ENCODE measurements at regions not wholly inside any gene's neighbourhood (a gene's known extent, or its start where the extent isn't known, plus 50 kb on each side); places are given as distances from the start of the nearest gene placed in this dataset.
A peak's percentile ranks its signal among the peaks of the same experiment; 100 is the strongest.

DNA sequence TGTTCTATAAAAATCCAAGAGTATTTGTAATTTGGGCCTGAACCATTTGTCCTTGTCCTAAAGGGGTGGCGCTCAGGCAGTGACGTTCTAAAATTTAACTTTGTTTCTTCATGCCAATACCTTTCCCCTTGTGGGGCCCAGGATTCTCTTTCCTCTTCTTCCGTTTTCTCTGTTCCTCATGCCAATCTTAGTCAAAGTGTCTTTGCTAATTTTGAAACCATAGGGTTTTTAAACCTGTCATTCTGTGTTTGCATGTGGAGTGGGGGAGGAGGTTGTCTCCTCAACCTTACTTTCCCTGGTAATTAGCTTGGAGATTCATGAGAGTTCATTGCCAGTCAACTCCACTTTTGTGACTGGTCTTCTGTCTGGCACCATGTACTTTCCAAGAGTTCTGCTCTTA lies 337.1 kb downstream of the MAF start:
- peak; percentile 60 for DNase-seq

Data from activated CD4-positive, alpha-beta T cell treated with anti-CD3 and anti-CD28 coated beads, Interleukin-2, amount 50 U/mL, for 16 hours (primary cell).